ENCODE measurements at regions not wholly inside any gene's neighbourhood (a gene's known extent, or its start where the extent isn't known, plus 50 kb on each side); places are given as distances from the start of the nearest gene placed in this dataset.

DNA sequence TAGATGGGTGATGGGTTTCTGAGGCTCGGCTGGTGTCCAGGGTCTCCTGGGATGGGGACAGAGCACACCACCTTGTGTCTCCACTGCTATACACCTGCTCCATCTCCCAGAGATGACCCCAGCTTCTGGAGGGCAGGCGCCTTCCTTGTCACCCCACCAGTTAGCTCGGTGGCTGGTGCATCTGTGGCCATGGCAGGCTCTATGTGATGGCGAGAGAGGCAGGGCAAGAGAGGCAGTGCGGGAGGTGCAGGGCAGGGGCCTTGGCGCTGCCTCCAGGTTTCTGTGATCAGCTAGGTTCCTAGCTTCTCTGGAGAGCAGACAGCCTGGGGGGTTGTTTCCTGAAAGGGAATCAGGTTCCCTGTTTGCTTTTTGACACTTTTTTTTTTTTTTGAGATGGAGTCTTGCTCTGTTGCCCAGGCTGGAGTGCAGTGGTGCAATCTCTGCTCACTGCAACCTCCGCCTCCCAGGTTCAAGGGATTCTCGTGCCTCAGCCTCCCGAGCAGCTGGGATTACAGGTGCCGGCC lies 69.0 kb upstream of the ZNF536 start:
- no peaks in the 10 kb centered on the region for H3K9me3 ChIP-seq
- H3K4me1 ChIP-seq (ENCODE audit: control insufficient read depth in 1 of 2, low read depth in 2 of 2): no peaks in the 10 kb centered on the region
- H3K27ac ChIP-seq: no peak overlapping the region
- ATAC-seq (ENCODE audit: insufficient number of reproducible peaks, low FRiP score, low read depth) (no peak), DNase-seq (ENCODE audit: low spot score) (no peak)
- H3K36me3 ChIP-seq: no peaks in the 10 kb centered on the region
- H3K27me3 ChIP-seq (replicated peaks; ENCODE audit: insufficient read depth): no peaks in the 10 kb centered on the region
- no peak overlapping the region for H3K4me3 ChIP-seq
- TF ChIP-seq, protein P1, sequence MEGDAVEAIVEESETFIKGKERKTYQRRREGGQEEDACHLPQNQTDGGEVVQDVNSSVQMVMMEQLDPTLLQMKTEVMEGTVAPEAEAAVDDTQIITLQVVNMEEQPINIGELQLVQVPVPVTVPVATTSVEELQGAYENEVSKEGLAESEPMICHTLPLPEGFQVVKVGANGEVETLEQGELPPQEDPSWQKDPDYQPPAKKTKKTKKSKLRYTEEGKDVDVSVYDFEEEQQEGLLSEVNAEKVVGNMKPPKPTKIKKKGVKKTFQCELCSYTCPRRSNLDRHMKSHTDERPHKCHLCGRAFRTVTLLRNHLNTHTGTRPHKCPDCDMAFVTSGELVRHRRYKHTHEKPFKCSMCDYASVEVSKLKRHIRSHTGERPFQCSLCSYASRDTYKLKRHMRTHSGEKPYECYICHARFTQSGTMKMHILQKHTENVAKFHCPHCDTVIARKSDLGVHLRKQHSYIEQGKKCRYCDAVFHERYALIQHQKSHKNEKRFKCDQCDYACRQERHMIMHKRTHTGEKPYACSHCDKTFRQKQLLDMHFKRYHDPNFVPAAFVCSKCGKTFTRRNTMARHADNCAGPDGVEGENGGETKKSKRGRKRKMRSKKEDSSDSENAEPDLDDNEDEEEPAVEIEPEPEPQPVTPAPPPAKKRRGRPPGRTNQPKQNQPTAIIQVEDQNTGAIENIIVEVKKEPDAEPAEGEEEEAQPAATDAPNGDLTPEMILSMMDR (IDR thresholded peaks at IDR 0.05): no peak

- H3K36me3 ChIP-seq: no peaks in the 10 kb centered on the region
- H3K27me3 ChIP-seq (replicated peaks; ENCODE audit: insufficient read depth): no peaks in the 10 kb centered on the region
- TF ChIP-seq, protein P1 (IDR thresholded peaks at IDR 0.05): no peak
- H3K4me1 ChIP-seq (ENCODE audit: control insufficient read depth in 1 of 2, low read depth in 2 of 2): no peaks in the 10 kb centered on the region
- DNase-seq (ENCODE audit: low spot score) (no peak), ATAC-seq (ENCODE audit: insufficient number of reproducible peaks, low FRiP score, low read depth) (no peak)
- no peak overlapping the region for H3K4me3 ChIP-seq
- H3K27ac ChIP-seq: no peak overlapping the region
- H3K9me3 ChIP-seq: no peaks in the 10 kb centered on the region
Observed at GRCh38 chr19:30304540-30304939, 67.6 kb upstream of the ZNF536 start.

DNA sequence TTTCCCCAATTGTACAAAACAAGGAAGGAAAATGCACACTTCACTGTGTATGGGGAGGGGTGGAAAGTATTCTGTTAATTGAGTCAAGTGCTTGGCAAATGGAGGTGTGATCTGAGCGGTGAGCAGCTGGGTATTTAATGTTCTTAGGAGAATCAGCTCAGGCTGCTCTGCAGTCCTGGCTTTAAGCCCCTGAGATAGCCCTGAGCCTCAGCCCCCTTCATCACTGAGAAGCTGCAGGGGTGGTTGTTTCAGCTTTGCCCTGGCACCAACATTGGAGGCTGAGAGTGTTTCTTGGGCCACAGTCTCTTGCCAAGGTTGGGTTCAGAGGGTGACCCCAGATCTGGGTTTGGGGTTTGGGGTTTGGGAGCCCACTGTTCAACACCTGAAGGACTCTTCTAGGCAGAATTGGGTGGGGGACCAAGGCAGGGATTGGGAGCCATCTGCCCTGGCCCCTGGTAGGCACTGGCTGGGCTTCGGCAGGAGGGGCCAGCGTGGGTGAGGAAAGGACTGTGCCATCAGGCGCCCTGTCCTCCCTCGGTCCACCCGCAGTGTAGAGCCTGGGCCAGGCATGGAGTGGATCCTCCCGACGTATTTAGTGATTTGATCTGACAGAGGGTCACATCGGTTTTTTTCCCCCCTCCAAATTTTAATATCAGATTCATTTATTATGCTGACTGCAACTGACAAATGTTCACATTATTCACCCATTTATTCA lies 66.7 kb upstream of the ZNF536 start:
- DNase-seq (ENCODE audit: low spot score) (no peak), ATAC-seq (ENCODE audit: insufficient number of reproducible peaks, low FRiP score, low read depth) (no peak)
- H3K27me3 ChIP-seq (replicated peaks; ENCODE audit: insufficient read depth): no peaks in the 10 kb centered on the region
- no peaks in the 10 kb centered on the region for H3K36me3 ChIP-seq
- TF ChIP-seq, protein P1 (IDR thresholded peaks at IDR 0.05): no peak
- no peak overlapping the region for H3K27ac ChIP-seq
- no peaks in the 10 kb centered on the region for H3K4me1 ChIP-seq (ENCODE audit: control insufficient read depth in 1 of 2, low read depth in 2 of 2)
- no peak overlapping the region for H3K4me3 ChIP-seq
- H3K9me3 ChIP-seq: no peaks in the 10 kb centered on the region

- H3K36me3 ChIP-seq: no peaks in the 10 kb centered on the region
- no peak overlapping the region for H3K27ac ChIP-seq
- no peak overlapping the region for H3K4me3 ChIP-seq
- DNase-seq (ENCODE audit: low spot score): no peak
- no peak for ATAC-seq (ENCODE audit: insufficient number of reproducible peaks, low FRiP score, low read depth)
- no peaks in the 10 kb centered on the region for H3K9me3 ChIP-seq
- TF ChIP-seq, protein P1 (IDR thresholded peaks at IDR 0.05): no peak
- no peaks in the 10 kb centered on the region for H3K27me3 ChIP-seq (replicated peaks; ENCODE audit: insufficient read depth)
- no peaks in the 10 kb centered on the region for H3K4me1 ChIP-seq (ENCODE audit: control insufficient read depth in 1 of 2, low read depth in 2 of 2)
Observed at GRCh38 chr19:30307191-30307974, 64.8 kb upstream of the ZNF536 start.

- Histone ChIP-seq H3K27me3 (replicated peaks; ENCODE audit: insufficient read depth) (no peaks in the 10 kb centered on the region), H3K4me1 (ENCODE audit: control insufficient read depth in 1 of 2, low read depth in 2 of 2) (no peaks in the 10 kb centered on the region), H3K9me3 (no peaks in the 10 kb centered on the region), H3K27ac (no peak overlapping the region), H3K4me3 (no peak overlapping the region), H3K36me3 (no peaks in the 10 kb centered on the region)
- ATAC-seq (ENCODE audit: insufficient number of reproducible peaks, low FRiP score, low read depth) (no peak), DNase-seq (ENCODE audit: low spot score) (no peak)
- TF ChIP-seq, protein P1 (IDR thresholded peaks at IDR 0.05): no peak
Observed at GRCh38 chr19:30309176-30309575, 63.0 kb upstream of the ZNF536 start.

All from thoracic aorta (tissue), 2 donors.